Fibroblast of villous mesenchyme (primary cell): ENCODE measurements at regions not wholly inside any gene's neighbourhood (a gene's known extent, or its start where the extent isn't known, plus 50 kb on each side); places are given as distances from the start of the nearest gene placed in this dataset.

Experiments used
- DNase-seq: peaks from one replicate; pipeline ENCODE4 v3.0.0-alpha.2; 2010; ENCODE audit warnings: low read depth
- H3K4me3 ChIP-seq: 2 replicates; pipeline ENCODE4 v1.5.1; 2011; ENCODE audit warnings: low read depth, mild to moderate bottlenecking, low read length
- TF ChIP-seq, protein P1 (sequence below): IDR thresholded peaks from 2 replicates; pipeline ENCODE4 v1.5.1; 2012; ENCODE audit warnings: low read depth, mild to moderate bottlenecking, low read length; ENCODE audit not compliant: insufficient read depth

DNA sequence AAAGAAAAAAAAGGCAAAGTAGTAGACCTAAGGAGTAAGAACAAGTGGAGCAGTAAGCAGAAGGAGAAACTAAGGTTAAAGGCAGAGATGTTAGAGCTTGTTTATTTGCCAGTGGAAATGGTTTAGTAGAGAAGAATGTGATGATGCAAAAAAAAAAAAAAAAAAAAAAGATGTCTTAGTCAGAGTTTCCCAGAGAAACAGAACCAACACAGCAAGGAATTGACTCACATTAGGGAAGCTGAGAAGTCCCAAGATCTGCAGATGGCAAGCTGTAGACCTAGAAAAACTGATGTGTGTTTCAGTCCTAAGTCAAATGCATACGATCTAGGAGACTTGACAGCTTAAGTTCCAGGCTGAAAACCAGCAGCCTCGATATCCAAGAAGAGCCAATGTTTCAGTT, 1548.8 kb upstream of the LRRTM1 start:
- no peak overlapping the region for H3K4me3 ChIP-seq
- no peak for DNase-seq
- TF ChIP-seq, protein P1, sequence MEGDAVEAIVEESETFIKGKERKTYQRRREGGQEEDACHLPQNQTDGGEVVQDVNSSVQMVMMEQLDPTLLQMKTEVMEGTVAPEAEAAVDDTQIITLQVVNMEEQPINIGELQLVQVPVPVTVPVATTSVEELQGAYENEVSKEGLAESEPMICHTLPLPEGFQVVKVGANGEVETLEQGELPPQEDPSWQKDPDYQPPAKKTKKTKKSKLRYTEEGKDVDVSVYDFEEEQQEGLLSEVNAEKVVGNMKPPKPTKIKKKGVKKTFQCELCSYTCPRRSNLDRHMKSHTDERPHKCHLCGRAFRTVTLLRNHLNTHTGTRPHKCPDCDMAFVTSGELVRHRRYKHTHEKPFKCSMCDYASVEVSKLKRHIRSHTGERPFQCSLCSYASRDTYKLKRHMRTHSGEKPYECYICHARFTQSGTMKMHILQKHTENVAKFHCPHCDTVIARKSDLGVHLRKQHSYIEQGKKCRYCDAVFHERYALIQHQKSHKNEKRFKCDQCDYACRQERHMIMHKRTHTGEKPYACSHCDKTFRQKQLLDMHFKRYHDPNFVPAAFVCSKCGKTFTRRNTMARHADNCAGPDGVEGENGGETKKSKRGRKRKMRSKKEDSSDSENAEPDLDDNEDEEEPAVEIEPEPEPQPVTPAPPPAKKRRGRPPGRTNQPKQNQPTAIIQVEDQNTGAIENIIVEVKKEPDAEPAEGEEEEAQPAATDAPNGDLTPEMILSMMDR = no peak

GRCh38 chr2:81852651-81853050, 1548.1 kb upstream of the LRRTM1 start:
- no peak overlapping the region for H3K4me3 ChIP-seq
- TF ChIP-seq, protein P1 = no peak
- DNase-seq = no peak

- no peak overlapping the region for H3K4me3 ChIP-seq
- TF ChIP-seq, protein P1 = no peak
- DNase-seq = no peak
These were observed 1535.2 kb upstream of the LRRTM1 start for GRCh38 chr2:81839780-81840179.

GRCh38 chr2:81835321-81836000, 1530.9 kb upstream of the LRRTM1 start:
- no peak overlapping the region for H3K4me3 ChIP-seq
- no peak for DNase-seq
- TF ChIP-seq, protein P1 = no peak

DNA sequence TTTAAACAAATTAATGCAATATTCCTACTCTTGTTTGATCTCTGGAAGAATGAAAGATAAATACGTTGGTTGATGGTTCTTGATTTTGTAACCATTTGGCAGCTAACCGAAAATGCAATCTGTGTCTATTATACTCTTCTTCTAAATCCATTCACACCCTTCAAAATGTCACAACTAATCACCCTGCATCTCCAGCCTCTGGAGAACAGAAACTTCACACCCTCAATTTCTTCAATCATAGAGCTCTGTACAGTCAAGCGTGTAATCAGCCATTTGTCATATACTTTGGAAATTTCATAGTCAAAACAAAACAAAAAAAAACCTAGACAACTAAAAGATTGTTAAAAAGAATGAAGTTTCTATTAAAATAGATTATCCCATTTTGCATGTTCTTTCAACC, 1482.3 kb upstream of the LRRTM1 start:
- H3K4me3 ChIP-seq = no peak overlapping the region
- TF ChIP-seq, protein P1 = no peak
- no peak for DNase-seq

DNA sequence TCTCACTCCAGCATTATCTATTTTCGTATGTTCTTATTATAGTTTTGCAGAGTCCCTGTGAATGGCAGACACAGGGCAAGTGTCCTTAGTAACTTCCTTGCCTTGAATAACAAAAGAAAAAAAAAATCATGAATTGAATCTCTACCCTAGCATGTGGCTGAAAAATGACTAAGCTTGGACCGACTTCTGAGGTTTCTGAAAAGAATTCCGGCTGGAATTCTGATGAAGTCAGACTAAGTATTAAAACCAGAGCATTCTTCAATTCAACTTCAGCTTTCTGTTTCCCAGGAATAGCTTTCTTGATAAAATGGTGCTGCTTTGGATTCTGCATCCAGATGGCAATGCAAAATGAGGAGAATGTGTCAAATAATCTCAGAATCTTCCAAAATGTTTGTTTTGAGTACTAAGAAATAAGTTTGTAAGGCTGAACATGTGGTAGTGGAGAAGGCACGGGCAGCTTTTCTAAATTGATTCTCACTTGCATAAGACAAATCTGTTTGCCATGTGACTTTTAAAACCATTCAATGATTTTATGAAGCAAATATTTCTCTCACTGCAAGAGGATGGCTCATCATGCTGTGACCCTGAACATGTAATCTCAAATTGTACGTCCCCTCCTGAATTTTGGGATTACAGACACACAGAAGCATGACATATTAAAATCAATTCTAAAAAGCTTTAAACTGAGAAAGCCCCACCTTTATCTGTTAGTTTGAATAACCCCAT, 1462.8 kb upstream of the LRRTM1 start:
- TF ChIP-seq, protein P1 = no peak
- DNase-seq = no peak
- no peak overlapping the region for H3K4me3 ChIP-seq
